ENCODE measurements at regions not wholly inside any gene's neighbourhood (a gene's known extent, or its start where the extent isn't known, plus 50 kb on each side); places are given as distances from the start of the nearest gene placed in this dataset.

DNA sequence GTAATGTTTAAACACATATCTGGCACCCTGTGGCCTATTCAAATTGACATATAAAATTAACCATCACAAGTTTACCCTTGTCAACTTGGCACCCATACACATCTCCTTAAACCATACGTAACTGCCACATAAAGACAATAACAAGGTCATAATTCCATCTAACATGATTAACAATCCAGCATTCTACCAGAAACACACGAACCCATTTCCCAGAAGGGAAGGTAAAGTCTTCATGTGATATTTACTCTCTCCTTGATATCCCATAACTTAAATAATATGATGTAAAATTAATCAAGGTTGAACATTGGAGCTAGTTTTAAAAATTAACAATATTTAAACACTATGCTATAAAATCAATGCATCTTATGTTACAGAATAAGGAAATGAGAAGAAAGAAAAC is 55.2 kb upstream of the CEP295 start (continued):
- TF ChIP-seq TCF12 (IDR thresholded peaks at IDR 0.05; ENCODE audit: low read depth, low read length): no peak
- no peak for TF ChIP-seq CREB1 (IDR thresholded peaks at IDR 0.05; ENCODE audit: low read depth)
- no peak for TF ChIP-seq POLR2A (IDR thresholded peaks at IDR 0.05; ENCODE audit: low read depth, low read length)

DNA sequence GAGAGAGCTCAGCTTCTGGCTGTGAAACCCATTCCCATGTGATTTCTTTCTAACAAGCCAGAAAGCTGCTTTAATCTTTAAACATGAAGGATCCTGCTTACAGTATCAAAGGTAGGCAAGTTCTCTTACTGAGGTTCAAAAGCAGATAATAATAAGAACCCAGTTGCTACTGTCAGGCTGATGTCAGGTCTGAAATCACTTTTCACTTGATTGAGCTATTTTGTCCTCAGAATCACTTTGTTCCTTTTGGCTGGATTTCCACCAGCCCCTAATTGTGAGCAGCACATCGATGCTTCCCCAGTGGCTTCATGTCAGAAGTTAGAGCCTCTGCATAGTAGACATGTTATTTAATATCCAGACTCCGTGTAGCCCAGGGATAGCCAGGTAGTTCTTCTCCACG is 55.8 kb upstream of the CEP295 start:
- Histone ChIP-seq H3K27me3 (replicated peaks in 1 of 2; ENCODE audit: control insufficient read depth in 2 of 2, insufficient read depth in 2 of 2, low read length in 1 of 2) (no peaks in the 10 kb centered on the region), H3K27ac (ENCODE audit: control insufficient read depth, insufficient read depth) (no peak overlapping the region), H3K36me3 (ENCODE audit: control insufficient read depth in 2 of 2, insufficient read depth in 2 of 2, low read length in 1 of 2) (no peaks in the 10 kb centered on the region), H2AFZ (ENCODE audit: control insufficient read depth, low read depth, low read length) (no peak overlapping the region), H3K9me3 (replicated peaks; ENCODE audit: control insufficient read depth, insufficient read depth, low read length) (no peaks in the 10 kb centered on the region), H4K20me1 (ENCODE audit: control insufficient read depth, insufficient read depth) (no peaks in the 10 kb centered on the region), H3K4me2 (ENCODE audit: control insufficient read depth, insufficient read depth) (no peak overlapping the region), H3K9ac (ENCODE audit: control insufficient read depth, insufficient read depth, low read length) (no peak overlapping the region), H3K4me1 (ENCODE audit: control insufficient read depth, insufficient read depth, low read length) (no peaks in the 10 kb centered on the region), H3K4me3 (no peak overlapping the region), H3K79me2 (ENCODE audit: control insufficient read depth, insufficient read depth, low read length) (no peaks in the 10 kb centered on the region)
- BruUV-seq (replicated peaks): no TSS peak
- in situ Hi-C loops (cut with MboI) (no loop called here), intact Hi-C loops (cut with micrococcal nuclease; ENCODE audit: unreplicated experiment) (no loop called here)
- ATAC-seq (no peak), DNase-seq (ENCODE audit: low read depth, low spot score) (no peak), FAIRE-seq (no peak)
- ChIA-PET SMC1A (ENCODE audit: uncharacterized antibody, unreplicated experiment) (no interaction called here), RAD21 (ENCODE audit: unreplicated experiment) (interaction anchor here (1.6 kb wide), 1 partner anchor 370 kb away, joined by 4 read pairs; no protein-coding TSS in a partner anchor), CTCF (interaction anchor here (0.6 to 1.4 kb wide), 2 partner anchors 25 to 263 kb away, joined by 3 read pairs; no protein-coding TSS in a partner anchor), POLR2A (no interaction called here)
- WGBS (ENCODE audit: insufficient coverage, insufficient replicate concordance, low lambda C conversion rate, missing lambda C conversion rate): 17% methylated on average over 3 of the region's 3 CpGs
- TF ChIP-seq MEF2B (IDR thresholded peaks at IDR 0.05; ENCODE audit: partially characterized antibody, poor library complexity, severe bottlenecking) (no peak), JUND (IDR thresholded peaks at IDR 0.05; ENCODE audit: low read depth, low read length) (no peak), GATAD2B (conservative IDR thresholded peaks at IDR 0.05; ENCODE audit: low read depth) (no peak), SREBF2 (IDR thresholded peaks at IDR 0.05; ENCODE audit: low read length) (no peak), IKZF1 (conservative IDR thresholded peaks at IDR 0.05) (no peak), YBX1 (IDR thresholded peaks at IDR 0.05) (no peak), MTA2 (IDR thresholded peaks at IDR 0.05; ENCODE audit: low read depth) (no peak), NFXL1 (IDR thresholded peaks at IDR 0.05; ENCODE audit: borderline replicate concordance) (no peak)
- TF ChIP-seq, protein P1, sequence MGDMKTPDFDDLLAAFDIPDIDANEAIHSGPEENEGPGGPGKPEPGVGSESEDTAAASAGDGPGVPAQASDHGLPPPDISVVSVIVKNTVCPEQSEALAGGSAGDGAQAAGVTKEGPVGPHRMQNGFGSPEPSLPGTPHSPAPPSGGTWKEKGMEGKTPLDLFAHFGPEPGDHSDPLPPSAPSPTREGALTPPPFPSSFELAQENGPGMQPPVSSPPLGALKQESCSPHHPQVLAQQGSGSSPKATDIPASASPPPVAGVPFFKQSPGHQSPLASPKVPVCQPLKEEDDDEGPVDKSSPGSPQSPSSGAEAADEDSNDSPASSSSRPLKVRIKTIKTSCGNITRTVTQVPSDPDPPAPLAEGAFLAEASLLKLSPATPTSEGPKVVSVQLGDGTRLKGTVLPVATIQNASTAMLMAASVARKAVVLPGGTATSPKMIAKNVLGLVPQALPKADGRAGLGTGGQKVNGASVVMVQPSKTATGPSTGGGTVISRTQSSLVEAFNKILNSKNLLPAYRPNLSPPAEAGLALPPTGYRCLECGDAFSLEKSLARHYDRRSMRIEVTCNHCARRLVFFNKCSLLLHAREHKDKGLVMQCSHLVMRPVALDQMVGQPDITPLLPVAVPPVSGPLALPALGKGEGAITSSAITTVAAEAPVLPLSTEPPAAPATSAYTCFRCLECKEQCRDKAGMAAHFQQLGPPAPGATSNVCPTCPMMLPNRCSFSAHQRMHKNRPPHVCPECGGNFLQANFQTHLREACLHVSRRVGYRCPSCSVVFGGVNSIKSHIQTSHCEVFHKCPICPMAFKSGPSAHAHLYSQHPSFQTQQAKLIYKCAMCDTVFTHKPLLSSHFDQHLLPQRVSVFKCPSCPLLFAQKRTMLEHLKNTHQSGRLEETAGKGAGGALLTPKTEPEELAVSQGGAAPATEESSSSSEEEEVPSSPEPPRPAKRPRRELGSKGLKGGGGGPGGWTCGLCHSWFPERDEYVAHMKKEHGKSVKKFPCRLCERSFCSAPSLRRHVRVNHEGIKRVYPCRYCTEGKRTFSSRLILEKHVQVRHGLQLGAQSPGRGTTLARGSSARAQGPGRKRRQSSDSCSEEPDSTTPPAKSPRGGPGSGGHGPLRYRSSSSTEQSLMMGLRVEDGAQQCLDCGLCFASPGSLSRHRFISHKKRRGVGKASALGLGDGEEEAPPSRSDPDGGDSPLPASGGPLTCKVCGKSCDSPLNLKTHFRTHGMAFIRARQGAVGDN (IDR thresholded peaks at IDR 0.05): no peak
- TF ChIP-seq, protein P2, sequence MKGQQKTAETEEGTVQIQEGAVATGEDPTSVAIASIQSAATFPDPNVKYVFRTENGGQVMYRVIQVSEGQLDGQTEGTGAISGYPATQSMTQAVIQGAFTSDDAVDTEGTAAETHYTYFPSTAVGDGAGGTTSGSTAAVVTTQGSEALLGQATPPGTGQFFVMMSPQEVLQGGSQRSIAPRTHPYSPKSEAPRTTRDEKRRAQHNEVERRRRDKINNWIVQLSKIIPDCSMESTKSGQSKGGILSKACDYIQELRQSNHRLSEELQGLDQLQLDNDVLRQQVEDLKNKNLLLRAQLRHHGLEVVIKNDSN (IDR thresholded peaks at IDR 0.05; ENCODE audit: borderline replicate concordance, extremely low read length, insufficient read depth, low read depth, low read length): no peak
- TF ChIP-seq, protein P3, sequence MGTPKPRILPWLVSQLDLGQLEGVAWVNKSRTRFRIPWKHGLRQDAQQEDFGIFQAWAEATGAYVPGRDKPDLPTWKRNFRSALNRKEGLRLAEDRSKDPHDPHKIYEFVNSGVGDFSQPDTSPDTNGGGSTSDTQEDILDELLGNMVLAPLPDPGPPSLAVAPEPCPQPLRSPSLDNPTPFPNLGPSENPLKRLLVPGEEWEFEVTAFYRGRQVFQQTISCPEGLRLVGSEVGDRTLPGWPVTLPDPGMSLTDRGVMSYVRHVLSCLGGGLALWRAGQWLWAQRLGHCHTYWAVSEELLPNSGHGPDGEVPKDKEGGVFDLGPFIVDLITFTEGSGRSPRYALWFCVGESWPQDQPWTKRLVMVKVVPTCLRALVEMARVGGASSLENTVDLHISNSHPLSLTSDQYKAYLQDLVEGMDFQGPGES (IDR thresholded peaks at IDR 0.05): no peak
- TF ChIP-seq, protein P4, sequence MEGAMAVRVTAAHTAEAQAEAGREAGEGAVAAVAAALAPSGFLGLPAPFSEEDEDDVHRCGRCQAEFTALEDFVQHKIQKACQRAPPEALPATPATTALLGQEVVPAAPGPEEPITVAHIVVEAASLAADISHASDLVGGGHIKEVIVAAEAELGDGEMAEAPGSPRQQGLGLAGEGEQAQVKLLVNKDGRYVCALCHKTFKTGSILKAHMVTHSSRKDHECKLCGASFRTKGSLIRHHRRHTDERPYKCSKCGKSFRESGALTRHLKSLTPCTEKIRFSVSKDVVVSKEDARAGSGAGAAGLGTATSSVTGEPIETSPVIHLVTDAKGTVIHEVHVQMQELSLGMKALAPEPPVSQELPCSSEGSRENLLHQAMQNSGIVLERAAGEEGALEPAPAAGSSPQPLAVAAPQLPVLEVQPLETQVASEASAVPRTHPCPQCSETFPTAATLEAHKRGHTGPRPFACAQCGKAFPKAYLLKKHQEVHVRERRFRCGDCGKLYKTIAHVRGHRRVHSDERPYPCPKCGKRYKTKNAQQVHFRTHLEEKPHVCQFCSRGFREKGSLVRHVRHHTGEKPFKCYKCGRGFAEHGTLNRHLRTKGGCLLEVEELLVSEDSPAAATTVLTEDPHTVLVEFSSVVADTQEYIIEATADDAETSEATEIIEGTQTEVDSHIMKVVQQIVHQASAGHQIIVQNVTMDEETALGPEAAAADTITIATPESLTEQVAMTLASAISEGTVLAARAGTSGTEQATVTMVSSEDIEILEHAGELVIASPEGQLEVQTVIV (IDR thresholded peaks at IDR 0.05; ENCODE audit: borderline replicate concordance, partially characterized antibody): no peak

Measured in GM12878 (cell line).